IMR-90 (cell line): ENCODE measurements at regions not wholly inside any gene's neighbourhood (a gene's known extent, or its start where the extent isn't known, plus 50 kb on each side); places are given as distances from the start of the nearest gene placed in this dataset.
A peak's percentile ranks its signal among the peaks of the same experiment; 100 is the strongest.

Experiments used
- ATAC-seq: fragments of 200-7000 bp; cut with Tn5 transposase; 2 replicates; pipeline ENCODE4 v1.9.1; 2020; ENCODE audit warnings: low read depth, mild to moderate bottlenecking, moderate library complexity
- BruUV-seq: library from RNA; stranded (reverse); fragments of 400-500 nt; replicated peaks from 2 replicates; lab custom pipeline; 2021; lab: Mats Ljungman, UMichigan
- CTCF ChIA-PET: fragments of 300-600 bp; formaldehyde crosslinking; extraction: SDS; loops from one replicate; lab custom pipeline; 2021; ENCODE audit warnings: antibody characterized with exemption; lab: Yijun Ruan, JAX
- POLR2A ChIA-PET: fragments of 300-600 bp; sonication (Branson Sonifier 250); formaldehyde crosslinking; loops from one replicate; lab custom pipeline; 2022; ENCODE audit warnings: antibody characterized with exemption; ENCODE audit not compliant: unreplicated experiment; lab: Charles Lee
- DNase-seq: peaks from one replicate; pipeline ENCODE4 v3.0.0; 2013
- H2AFZ ChIP-seq: replicated peaks from 2 replicates; pipeline ENCODE3; 2013; ENCODE audit warnings: low read length, mild to moderate bottlenecking; ENCODE audit not compliant: poor library complexity
- H2AK5ac ChIP-seq: 2 replicates; pipeline ENCODE4 v1.6.1; 2013; ENCODE audit warnings: low read depth, low read length, inconsistent platforms
- H2AK9ac ChIP-seq: replicated peaks from 2 replicates; pipeline ENCODE3; 2013; ENCODE audit warnings: mild to moderate bottlenecking, low read depth, low read length, moderate library complexity; ENCODE audit not compliant: poor library complexity
- H2BK120ac ChIP-seq: 2 replicates; pipeline ENCODE4 v1.6.1; 2013; ENCODE audit warnings: low read depth, low read length, inconsistent platforms
- H2BK15ac ChIP-seq: 3 replicates; pipeline ENCODE4 v1.6.1; 2013; ENCODE audit warnings: low read depth, low read length, inconsistent platforms
- H2BK20ac ChIP-seq: 2 replicates; pipeline ENCODE4 v1.6.1; 2013; ENCODE audit warnings: low read depth, mild to moderate bottlenecking, inconsistent platforms, low read length, moderate library complexity
- H2BK5ac ChIP-seq: 2 replicates; pipeline ENCODE4 v1.6.1; 2013; ENCODE audit warnings: mild to moderate bottlenecking, low read depth, low read length, inconsistent platforms; ENCODE audit not compliant: poor library complexity, severe bottlenecking
- H3K14ac ChIP-seq: replicated peaks from 2 replicates; pipeline ENCODE4 v1.6.1; 2013; ENCODE audit warnings: low read depth, low read length, inconsistent platforms
- H3K18ac ChIP-seq: 2 replicates; pipeline ENCODE4 v1.6.1; 2013; ENCODE audit warnings: low read depth, low read length, control low read depth
- H3K23ac ChIP-seq: 2 replicates; pipeline ENCODE4 v1.6.1; 2013; ENCODE audit warnings: low read depth, low read length, inconsistent platforms
- H3K27ac ChIP-seq: 2 replicates; pipeline ENCODE4 v1.5.1; 2013; ENCODE audit warnings: mild to moderate bottlenecking, control low read depth, low read length; ENCODE audit not compliant: insufficient read depth
- H3K27me3 ChIP-seq: 2 replicates; pipeline ENCODE4 v1.6.1; 2013; ENCODE audit warnings: low read length; ENCODE audit not compliant: control insufficient read depth, insufficient read depth
- H3K36me3 ChIP-seq: 2 replicates; pipeline ENCODE4 v1.6.1; 2013; ENCODE audit warnings: low read length, mixed read lengths; ENCODE audit not compliant: control insufficient read depth, insufficient read depth
- H3K4ac ChIP-seq: 2 replicates; pipeline ENCODE4 v1.6.1; 2013; ENCODE audit warnings: low read depth, low read length, inconsistent platforms
- H3K4me1 ChIP-seq: 2 replicates; pipeline ENCODE4 v1.6.1; 2013; ENCODE audit warnings: low read length, mixed read lengths; ENCODE audit not compliant: control insufficient read depth, insufficient read depth
- H3K4me2 ChIP-seq: 2 replicates; pipeline ENCODE4 v1.6.1; 2013; ENCODE audit warnings: low read depth, mild to moderate bottlenecking, control low read depth, low read length, moderate library complexity
- H3K4me3 ChIP-seq: 2 replicates; pipeline ENCODE4 v1.5.1; 2013; ENCODE audit warnings: low read depth, mild to moderate bottlenecking, control low read depth, low read length, moderate library complexity; ENCODE audit not compliant: insufficient read depth
- H3K56ac ChIP-seq: 2 replicates; pipeline ENCODE4 v1.6.1; 2013; ENCODE audit warnings: low read length, inconsistent platforms; ENCODE audit not compliant: insufficient read depth; ENCODE audit errors: extremely low read depth
- H3K79me1 ChIP-seq, 2 experiments: 2 replicates each; pipeline ENCODE4 v1.6.1; 2013; ENCODE audit warnings: low read length in 2 of 2, inconsistent platforms in 1 of 2, low read depth in 1 of 2
- H3K9ac ChIP-seq: 2 replicates; pipeline ENCODE4 v1.6.1; 2013; ENCODE audit warnings: low read depth, low read length, control low read depth
- H3K9me1 ChIP-seq: 2 replicates; pipeline ENCODE4 v1.6.1; 2013; ENCODE audit warnings: low read length, inconsistent platforms; ENCODE audit not compliant: insufficient read depth
- H3K9me3 ChIP-seq: 2 replicates; pipeline ENCODE4 v1.6.1; 2013; ENCODE audit warnings: low read length; ENCODE audit not compliant: control insufficient read depth, insufficient read depth
- H4K20me1 ChIP-seq: 2 replicates; pipeline ENCODE4 v1.6.1; 2013; ENCODE audit warnings: low read length, inconsistent platforms; ENCODE audit not compliant: insufficient read depth
- H4K5ac ChIP-seq: 2 replicates; pipeline ENCODE4 v1.6.1; 2013; ENCODE audit warnings: mild to moderate bottlenecking, low read depth, low read length, control low read depth
- H4K8ac ChIP-seq, 2 experiments: 2 replicates each; pipeline ENCODE4 v1.6.1; 2013; ENCODE audit warnings: low read depth in 2 of 2, low read length in 2 of 2, control low read depth in 1 of 2, inconsistent platforms in 1 of 2
- H4K91ac ChIP-seq: 2 replicates; pipeline ENCODE4 v1.6.1; 2013; ENCODE audit warnings: low read depth, low read length, inconsistent platforms; ENCODE audit not compliant: insufficient read depth
- CTCF ChIP-seq: conservative IDR thresholded peaks from 2 replicates; pipeline ENCODE4 v1.5.1; 2012; ENCODE audit warnings: mild to moderate bottlenecking, low read depth, low read length, improper control_type of control experiment
- MXI1 ChIP-seq: IDR thresholded peaks from 2 replicates; pipeline ENCODE4 v1.6.1; 2012; ENCODE audit warnings: low read depth, mild to moderate bottlenecking, low read length, moderate library complexity, borderline replicate concordance
- RAD21 ChIP-seq: IDR thresholded peaks from 2 replicates; pipeline ENCODE4 v1.6.1; 2012; ENCODE audit warnings: low read length, improper control_type of control experiment
- SMC3 ChIP-seq: fragments of 150-350 bp; IDR thresholded peaks from 2 replicates; pipeline ENCODE4 v1.6.1; 2016; ENCODE audit warnings: low read depth, mild to moderate bottlenecking, antibody characterized with exemption, low read length, moderate library complexity
- WGBS, 2 experiments: methylation state at CpG; one replicate each; pipeline versions ENCODE4 v1.1.5 to v1.1.7; 2013; ENCODE audit warnings: missing lambda C conversion rate in 2 of 2; ENCODE audit not compliant: insufficient read length in 1 of 2; ENCODE audit errors: extremely low coverage in 2 of 2; 5-methylcytosine and 5-hydroxymethylcytosine counted together
- dilution Hi-C: fragments of 300-500 bp; cut with HindIII; formaldehyde crosslinking; loops from one replicate; pipeline ENCODE4 v1.14.3; 2018; ENCODE audit warnings: low sequenced_read_pairs; ENCODE audit not compliant: unreplicated experiment
- in situ Hi-C: fragments of 300-500 bp; cut with MboI; formaldehyde crosslinking; loops from 3 replicates; pipeline ENCODE4 v1.14.3; 2019; ENCODE audit warnings: low sequenced_read_pairs, inconsistent platforms, mixed read lengths
- intact Hi-C: fragments of 100-400 bp; cut with micrococcal nuclease; formaldehyde crosslinking; loops from 2 replicates; pipeline ENCODE4 v1.10.0; 2022

- Histone ChIP-seq H3K4ac (no peak overlapping the region), H3K9me3 (peaks cover 3% of the 10 kb centered on the region; the same call in 1 of the 2 replicates), H2BK120ac (no peak overlapping the region), H2AFZ (no peak overlapping the region), H3K79me1 (no peaks in the 10 kb centered on the region), H4K5ac (no peak overlapping the region), H3K27me3 (peaks cover 82% of the 10 kb centered on the region), H3K18ac (no peak overlapping the region), H3K36me3 (no peaks in the 10 kb centered on the region), H4K91ac (no peak overlapping the region), H3K4me2 (no peak overlapping the region), H2BK20ac (no peak overlapping the region), H3K27ac (no peak overlapping the region), H2BK5ac (no peak overlapping the region), H3K56ac (no peak overlapping the region), H4K8ac (no peak overlapping the region), H3K9me1 (no peaks in the 10 kb centered on the region), H3K9ac (no peak overlapping the region), H3K14ac (no peak overlapping the region), H2BK15ac (no peak overlapping the region), H3K4me3 (no peak overlapping the region), H3K23ac (no peak overlapping the region), H3K4me1 (no peaks in the 10 kb centered on the region), H2AK9ac (no peak overlapping the region), H4K20me1 (no peaks in the 10 kb centered on the region), H2AK5ac (no peak overlapping the region)
- ATAC-seq (0 out of 2 replicates have a peak, but pooled peaks have one; percentile 29), DNase-seq (peak; percentile 30)
- intact Hi-C loops (loop anchor here (2.0 kb wide), 1 partner anchor 470 kb away; no protein-coding TSS in a partner anchor), dilution Hi-C loops (no loop called here), in situ Hi-C loops (no loop called here)
- no CpG with 5 or more reads among the region's 6 CpGs for WGBS, 2 experiments
- BruUV-seq, result no TSS peak
- ChIA-PET POLR2A (interaction anchor here (0.5 kb wide), 1 partner anchor 62 kb away, joined by 3 read pairs; no protein-coding TSS in a partner anchor), CTCF (interaction anchor here (0.9 to 1.5 kb wide), 2 partner anchors 14 to 43 kb away, joined by 3 read pairs; no protein-coding TSS in a partner anchor)
- TF ChIP-seq MXI1 (no peak), RAD21 (peak; percentile 40), CTCF (0 out of 2 replicates have a peak, but pooled peaks have one; percentile 34), SMC3 (peak; percentile 38)
Measured at GRCh38 chr21:38669186-38669585, 136.5 kb upstream of the ETS2 start.
